DOHH2 (cell line): ENCODE measurements at regions not wholly inside any gene's neighbourhood (a gene's known extent, or its start where the extent isn't known, plus 50 kb on each side); places are given as distances from the start of the nearest gene placed in this dataset.

Experiments
- EZH2phosphoT487 ChIP-seq: fragments of 200-600 bp; sonication (generic); IDR thresholded peaks from 2 replicates; pipeline ENCODE4 v1.6.1; 2017; ENCODE audit warnings: borderline replicate concordance, mild to moderate bottlenecking, antibody characterized with exemption, low read length, moderate library complexity, mixed read lengths
- TF ChIP-seq, protein P1 (sequence below): fragments of 200-600 bp; sonication (generic); IDR thresholded peaks from one replicate; pipeline ENCODE4 v1.5.1; 2014; ENCODE audit warnings: antibody characterized with exemption, mild to moderate bottlenecking, low read depth, low read length; ENCODE audit not compliant: poor library complexity, severe bottlenecking

GRCh38 chr6:148242180-148242579, 100.5 kb upstream of the SASH1 start:
- TF ChIP-seq, protein P1, sequence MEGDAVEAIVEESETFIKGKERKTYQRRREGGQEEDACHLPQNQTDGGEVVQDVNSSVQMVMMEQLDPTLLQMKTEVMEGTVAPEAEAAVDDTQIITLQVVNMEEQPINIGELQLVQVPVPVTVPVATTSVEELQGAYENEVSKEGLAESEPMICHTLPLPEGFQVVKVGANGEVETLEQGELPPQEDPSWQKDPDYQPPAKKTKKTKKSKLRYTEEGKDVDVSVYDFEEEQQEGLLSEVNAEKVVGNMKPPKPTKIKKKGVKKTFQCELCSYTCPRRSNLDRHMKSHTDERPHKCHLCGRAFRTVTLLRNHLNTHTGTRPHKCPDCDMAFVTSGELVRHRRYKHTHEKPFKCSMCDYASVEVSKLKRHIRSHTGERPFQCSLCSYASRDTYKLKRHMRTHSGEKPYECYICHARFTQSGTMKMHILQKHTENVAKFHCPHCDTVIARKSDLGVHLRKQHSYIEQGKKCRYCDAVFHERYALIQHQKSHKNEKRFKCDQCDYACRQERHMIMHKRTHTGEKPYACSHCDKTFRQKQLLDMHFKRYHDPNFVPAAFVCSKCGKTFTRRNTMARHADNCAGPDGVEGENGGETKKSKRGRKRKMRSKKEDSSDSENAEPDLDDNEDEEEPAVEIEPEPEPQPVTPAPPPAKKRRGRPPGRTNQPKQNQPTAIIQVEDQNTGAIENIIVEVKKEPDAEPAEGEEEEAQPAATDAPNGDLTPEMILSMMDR = no peak
- no peak for TF ChIP-seq EZH2phosphoT487
